Memory B cell (primary cell): ENCODE measurements at regions not wholly inside any gene's neighbourhood (a gene's known extent, or its start where the extent isn't known, plus 50 kb on each side); places are given as distances from the start of the nearest gene placed in this dataset.
A peak's percentile ranks its signal among the peaks of the same experiment; 100 is the strongest.
"Not testable (repeated sequence)": the region's sequence is repeated elsewhere in the genome, so short reads cannot be mapped to it uniquely, and the experiment has no call there.

Experiments used
- ATAC-seq: fragments of 150-1000 bp; cut with Tn5 transposase; 2 replicates; pipeline ENCODE4 v1.10.0; 2021; ENCODE audit warnings: low read depth, mild to moderate bottlenecking, moderate library complexity
- DNase-seq, 2 donors: peaks; one replicate each; pipeline ENCODE4 v3.0.0; 2022; ENCODE audit warnings: low spot score in 2 of 2
- H3K27ac Mint-ChIP-seq: one replicate; pipeline ENCODE4 v1.8.0; 2022; ENCODE audit warnings: mild to moderate bottlenecking, moderate library complexity, mixed read lengths
- H3K27me3 Mint-ChIP-seq: one replicate; pipeline ENCODE4 v1.8.0; 2022; ENCODE audit warnings: mixed read lengths
- H3K36me3 Mint-ChIP-seq: one replicate; pipeline ENCODE4 v1.8.0; 2022; ENCODE audit warnings: mild to moderate bottlenecking, mixed read lengths
- H3K4me1 Mint-ChIP-seq: one replicate; pipeline ENCODE4 v1.8.0; 2022; ENCODE audit warnings: mixed read lengths
- H3K4me3 Mint-ChIP-seq: one replicate; pipeline ENCODE4 v1.8.0; 2022; ENCODE audit warnings: mild to moderate bottlenecking, moderate library complexity, mixed read lengths
- H3K9me3 Mint-ChIP-seq: one replicate; pipeline ENCODE4 v1.8.0; 2022; ENCODE audit warnings: mixed read lengths

DNA sequence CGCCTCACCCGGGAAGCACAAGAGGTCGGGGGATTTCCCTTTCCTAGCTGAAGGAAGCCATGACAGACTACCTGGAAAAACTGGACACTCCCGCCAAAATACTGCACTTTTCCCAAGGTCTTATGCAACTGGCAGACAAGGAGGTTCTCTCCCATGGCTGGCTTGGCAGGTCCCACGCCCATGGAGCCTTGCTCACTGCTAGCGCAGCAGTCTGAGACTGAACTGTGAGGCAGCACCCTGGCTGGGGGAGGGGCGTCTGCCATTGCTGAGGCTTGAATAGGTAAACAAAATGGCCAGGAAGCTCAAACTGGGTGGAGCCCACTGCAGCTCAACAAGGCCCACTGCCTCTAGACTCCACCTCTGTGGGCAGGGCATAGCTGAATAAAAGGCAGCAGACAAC is 92.1 kb downstream of the C4BPA start:
- ATAC-seq, H3K27ac Mint-ChIP-seq, H3K27me3 Mint-ChIP-seq, DNase-seq, H3K4me3 Mint-ChIP-seq, H3K4me1 Mint-ChIP-seq, H3K36me3 Mint-ChIP-seq, H3K9me3 Mint-ChIP-seq: not testable (repeated sequence)

DNA sequence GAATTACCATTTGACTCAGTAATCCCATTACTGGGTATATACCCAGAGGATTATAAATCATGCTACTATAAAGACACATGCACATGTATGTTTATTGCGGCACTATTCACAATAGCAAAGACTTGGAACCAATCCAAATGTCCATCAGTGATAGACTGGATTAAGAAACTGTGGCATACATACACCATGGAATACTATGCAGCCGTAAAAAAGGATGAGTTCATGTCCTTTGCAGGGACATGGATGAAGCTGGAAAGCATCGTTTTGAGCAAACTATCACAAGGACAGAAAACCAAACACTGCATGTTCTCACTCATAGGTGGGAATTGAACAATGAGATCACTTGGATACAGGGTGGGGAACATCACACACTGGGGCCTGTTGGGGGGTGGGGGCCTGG is 97.5 kb downstream of the C4BPA start:
- not testable (repeated sequence) for ATAC-seq, H3K4me1 Mint-ChIP-seq, H3K36me3 Mint-ChIP-seq, H3K9me3 Mint-ChIP-seq, DNase-seq, H3K4me3 Mint-ChIP-seq, H3K27ac Mint-ChIP-seq, H3K27me3 Mint-ChIP-seq

DNA sequence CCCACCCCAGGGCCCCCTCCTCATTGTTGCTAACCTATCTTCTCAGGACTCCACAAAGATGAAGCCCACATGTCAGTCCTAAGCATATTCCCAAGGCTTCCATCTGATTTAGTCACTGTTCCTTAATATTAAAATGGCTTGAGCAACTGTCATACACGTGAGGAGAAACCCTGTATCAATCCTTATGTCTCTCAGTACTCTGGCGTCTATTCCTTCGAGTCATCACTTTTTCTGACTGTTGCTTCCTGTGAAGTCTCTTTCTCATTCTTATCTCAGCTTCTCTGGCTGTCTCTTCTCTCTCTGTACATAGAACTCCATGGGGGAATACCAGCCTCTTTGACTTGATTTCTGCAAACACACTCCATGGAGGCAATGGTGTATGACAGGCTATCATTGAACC is 98.4 kb downstream of the C4BPA start:
- Mint-ChIP-seq H3K36me3 (peaks cover 2% of the 10 kb centered on the region), H3K27ac (no peak overlapping the region), H3K27me3 (peaks cover 2% of the 10 kb centered on the region), H3K4me3 (no peak overlapping the region), H3K9me3 (peaks cover 3% of the 10 kb centered on the region), H3K4me1 (peaks cover 4% of the 10 kb centered on the region)
- no peak for DNase-seq
- no peak for ATAC-seq

DNA sequence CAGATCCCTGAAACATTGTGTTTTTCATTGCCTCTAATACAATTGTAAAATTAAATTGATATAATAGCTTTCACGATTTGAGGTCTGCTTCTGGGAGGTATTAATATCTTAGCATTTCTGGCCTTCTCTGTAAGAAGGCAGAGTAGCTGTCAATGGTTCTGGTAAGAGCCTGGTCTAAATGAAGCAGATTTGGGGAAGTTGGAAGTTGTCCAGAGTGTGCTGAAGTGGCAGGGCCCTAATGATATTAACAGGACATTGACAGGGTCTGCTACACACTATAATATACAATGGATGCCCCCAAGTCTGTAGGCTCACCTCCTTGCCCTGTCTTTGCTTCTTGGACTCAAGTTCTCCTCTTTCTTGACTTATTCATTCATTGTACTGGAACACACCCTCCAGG is 99.5 kb downstream of the C4BPA start:
- no peak for DNase-seq
- Mint-ChIP-seq H3K4me3 (no peak overlapping the region), H3K36me3 (peaks cover 2% of the 10 kb centered on the region), H3K27ac (no peak overlapping the region), H3K4me1 (peaks cover 4% of the 10 kb centered on the region), H3K9me3 (peaks cover 5% of the 10 kb centered on the region), H3K27me3 (peaks cover 2% of the 10 kb centered on the region)
- ATAC-seq = no peak

- Mint-ChIP-seq H3K9me3 (peaks cover 4% of the 10 kb centered on the region), H3K4me1 (peaks cover 5% of the 10 kb centered on the region), H3K36me3 (peaks cover 3% of the 10 kb centered on the region), H3K27ac (no peak overlapping the region), H3K27me3 (peaks cover 2% of the 10 kb centered on the region), H3K4me3 (no peak overlapping the region)
- no peak for ATAC-seq
- no peak for DNase-seq
Measured at GRCh38 chr1:207205614-207206061, 101.6 kb downstream of the C4BPA start.

GRCh38 chr1:207208691-207209090 is 104.7 kb downstream of the C4BPA start:
- not testable (repeated sequence) for H3K27me3 Mint-ChIP-seq, ATAC-seq, H3K4me1 Mint-ChIP-seq, H3K27ac Mint-ChIP-seq, H3K4me3 Mint-ChIP-seq, H3K36me3 Mint-ChIP-seq, H3K9me3 Mint-ChIP-seq, DNase-seq

GRCh38 chr1:207214453-207214852 is 107.0 kb upstream of the CD55 start:
- DNase-seq = no peak
- H3K4me1 Mint-ChIP-seq = peaks cover 17% of the 10 kb centered on the region
- H3K9me3 Mint-ChIP-seq = peaks cover 7% of the 10 kb centered on the region
- no peak overlapping the region for H3K4me3 Mint-ChIP-seq
- no peak for ATAC-seq
- H3K27me3 Mint-ChIP-seq = no peaks in the 10 kb centered on the region
- no peak overlapping the region for H3K27ac Mint-ChIP-seq
- H3K36me3 Mint-ChIP-seq = peaks cover 8% of the 10 kb centered on the region

DNA sequence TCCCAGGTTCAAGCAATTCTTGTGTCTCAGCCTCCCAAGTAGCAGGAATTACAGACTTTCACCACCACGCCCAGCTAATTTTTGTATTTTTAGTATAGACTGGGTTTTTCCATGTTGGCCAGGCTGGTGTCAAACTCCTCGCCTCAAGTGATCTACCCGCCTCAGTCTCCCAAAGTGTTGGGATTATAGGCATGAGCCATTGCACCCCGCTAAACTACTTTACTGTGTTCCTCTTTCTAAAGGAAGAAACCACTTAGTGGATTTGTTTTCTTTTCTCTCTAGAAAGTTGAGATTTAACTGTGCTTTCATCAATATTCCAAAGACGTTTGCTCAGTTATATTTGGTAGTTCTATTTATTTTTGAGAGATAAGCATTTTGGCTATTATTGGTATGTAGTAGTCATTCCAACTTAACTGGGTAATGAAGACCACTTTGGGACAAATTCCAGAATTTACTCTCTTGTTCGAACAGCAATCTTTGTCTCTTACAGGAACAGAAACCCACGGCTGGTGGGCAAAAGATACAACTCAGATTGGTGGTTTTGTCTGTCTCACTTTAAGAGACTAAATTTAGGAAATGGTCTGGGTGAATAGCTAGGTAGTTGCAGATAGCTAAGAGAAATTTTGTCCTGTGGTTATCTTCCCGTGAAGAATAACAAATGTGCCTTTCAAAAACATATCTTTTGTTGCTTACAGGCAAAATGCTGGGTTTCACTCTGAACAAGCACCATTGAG is 103.5 kb upstream of the CD55 start:
- ATAC-seq (peak; percentile 62), DNase-seq (no peak)
- Mint-ChIP-seq H3K4me1 (peaks cover 15% of the 10 kb centered on the region), H3K4me3 (peak overlapping the region; percentile 0), H3K9me3 (peaks cover 5% of the 10 kb centered on the region), H3K27me3 (no peaks in the 10 kb centered on the region), H3K36me3 (peaks cover 4% of the 10 kb centered on the region), H3K27ac (peak overlapping the region; percentile 26)

- no peak for DNase-seq
- Mint-ChIP-seq H3K36me3 (peaks cover 4% of the 10 kb centered on the region), H3K27ac (peak overlapping the region; percentile 26), H3K4me3 (peak overlapping the region; percentile 0), H3K4me1 (peaks cover 15% of the 10 kb centered on the region), H3K9me3 (peaks cover 5% of the 10 kb centered on the region), H3K27me3 (peaks cover 2% of the 10 kb centered on the region)
- no peak for ATAC-seq
Measured at GRCh38 chr1:207218512-207219362, 102.7 kb upstream of the CD55 start.

GRCh38 chr1:207219979-207220889 is 101.2 kb upstream of the CD55 start:
- Mint-ChIP-seq H3K27me3 (peaks cover 2% of the 10 kb centered on the region), H3K27ac (no peak overlapping the region), H3K36me3 (no peaks in the 10 kb centered on the region), H3K4me1 (peaks cover 15% of the 10 kb centered on the region), H3K9me3 (no peaks in the 10 kb centered on the region), H3K4me3 (no peak overlapping the region)
- ATAC-seq (no peak), DNase-seq (no peak)

DNA sequence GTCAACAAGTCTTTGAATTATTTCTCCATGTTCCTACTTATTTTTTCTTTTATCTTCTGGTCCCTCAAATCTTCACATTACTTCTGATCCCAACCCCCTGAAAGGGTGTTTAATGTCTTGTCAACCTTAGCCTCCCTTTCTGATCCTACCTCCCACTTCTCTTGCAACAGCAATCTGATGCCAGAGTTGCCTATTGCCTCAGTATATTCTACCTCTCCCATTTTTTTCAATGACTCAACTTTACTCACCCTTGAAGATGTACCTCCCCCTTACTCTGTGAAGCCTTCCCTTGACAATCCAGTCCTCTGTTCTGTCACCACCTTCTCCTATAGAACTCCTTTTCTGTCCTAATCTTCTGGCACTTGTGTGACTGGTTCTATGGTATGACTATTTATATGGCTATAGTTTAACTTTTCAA is 99.5 kb upstream of the CD55 start:
- ATAC-seq (no peak), DNase-seq (no peak)
- Mint-ChIP-seq H3K4me1 (peaks cover 15% of the 10 kb centered on the region), H3K27ac (no peak overlapping the region), H3K9me3 (no peaks in the 10 kb centered on the region), H3K4me3 (no peak overlapping the region), H3K36me3 (no peaks in the 10 kb centered on the region), H3K27me3 (peaks cover 2% of the 10 kb centered on the region)

GRCh38 chr1:207223162-207223561 is 98.3 kb upstream of the CD55 start:
- H3K36me3 Mint-ChIP-seq = no peaks in the 10 kb centered on the region
- H3K27ac Mint-ChIP-seq = no peak overlapping the region
- H3K4me1 Mint-ChIP-seq = peaks cover 10% of the 10 kb centered on the region
- no peaks in the 10 kb centered on the region for H3K9me3 Mint-ChIP-seq
- peaks cover 2% of the 10 kb centered on the region for H3K27me3 Mint-ChIP-seq
- ATAC-seq (no peak), DNase-seq (no peak)
- no peak overlapping the region for H3K4me3 Mint-ChIP-seq

- DNase-seq (no peak), ATAC-seq (no peak)
- H3K36me3 Mint-ChIP-seq = no peaks in the 10 kb centered on the region
- no peak overlapping the region for H3K4me3 Mint-ChIP-seq
- H3K9me3 Mint-ChIP-seq = no peaks in the 10 kb centered on the region
- H3K27me3 Mint-ChIP-seq = peaks cover 2% of the 10 kb centered on the region
- H3K4me1 Mint-ChIP-seq = peaks cover 2% of the 10 kb centered on the region
- no peak overlapping the region for H3K27ac Mint-ChIP-seq
Measured at GRCh38 chr1:207224666-207225065, 96.8 kb upstream of the CD55 start.
